HAP-1 (cell line): ENCODE measurements at regions not wholly inside any gene's neighbourhood (a gene's known extent, or its start where the extent isn't known, plus 50 kb on each side); places are given as distances from the start of the nearest gene placed in this dataset.
"Not testable (repeated sequence)": the region's sequence is repeated elsewhere in the genome, so short reads cannot be mapped to it uniquely, and the experiment has no call there.

ENCODE experiments used
- DNase-seq, 2 experiments: peaks; one replicate each; pipeline ENCODE4 v3.0.0-alpha.2; 2016 to 2020; ENCODE audit warnings: low spot score in 2 of 2
- H3K27me3 ChIP-seq: fragments of 250-450 bp; sonication (Bioruptor Pico); 2 replicates; pipeline ENCODE4 v1.5.1; 2020; ENCODE audit warnings: low read depth, mild to moderate bottlenecking, moderate library complexity
- H3K36me3 ChIP-seq: fragments of 250-450 bp; sonication (Bioruptor Pico); replicated peaks from 2 replicates; pipeline ENCODE4 v1.5.1; 2020; ENCODE audit warnings: mild to moderate bottlenecking
- H3K4me1 ChIP-seq: fragments of 250-450 bp; sonication (Bioruptor Pico); 2 replicates; pipeline ENCODE4 v1.5.1; 2020; ENCODE audit warnings: mild to moderate bottlenecking
- H3K4me3 ChIP-seq: fragments of 250-450 bp; sonication (Bioruptor Pico); 2 replicates; pipeline ENCODE4 v1.5.1; 2020; ENCODE audit warnings: mild to moderate bottlenecking, moderate library complexity
- H3K9me3 ChIP-seq: fragments of 250-450 bp; sonication (Bioruptor Pico); 2 replicates; pipeline ENCODE4 v1.5.1; 2020; ENCODE audit warnings: mild to moderate bottlenecking, moderate library complexity
- in situ Hi-C: fragments of 300-500 bp; cut with MboI; formaldehyde crosslinking; loops from 3 replicates; pipeline ENCODE4 v1.14.3; 2020; ENCODE audit warnings: low sequenced_read_pairs, inconsistent platforms, mixed read lengths

DNA sequence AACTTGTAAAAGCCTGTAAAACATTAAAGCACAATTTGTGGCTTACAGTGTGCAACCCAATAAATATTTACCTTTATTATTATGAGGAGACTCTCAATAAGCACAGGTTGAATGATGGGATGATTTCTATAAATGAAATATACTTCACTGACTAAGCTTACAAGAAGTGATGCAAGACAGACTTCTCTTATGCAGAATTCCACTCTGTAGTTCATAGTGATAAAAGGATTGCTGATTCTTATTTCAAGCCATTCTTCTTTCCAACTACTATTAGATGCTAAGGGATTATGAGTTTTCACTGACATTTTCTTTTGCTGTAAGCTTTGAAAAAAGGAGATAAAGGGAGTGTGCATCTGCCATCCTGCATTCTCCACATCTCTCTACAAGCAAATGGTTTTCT, 149.0 kb upstream of the ARG1 start:
- no peaks in the 10 kb centered on the region for H3K4me1 ChIP-seq
- H3K4me3 ChIP-seq, result no peak overlapping the region
- H3K27me3 ChIP-seq, result no peaks in the 10 kb centered on the region; the same call in 1 of the 2 replicates
- no peak for DNase-seq
- in situ Hi-C loops, result no loop called here
- H3K36me3 ChIP-seq, result no peaks in the 10 kb centered on the region
- H3K9me3 ChIP-seq, result no peaks in the 10 kb centered on the region

DNA sequence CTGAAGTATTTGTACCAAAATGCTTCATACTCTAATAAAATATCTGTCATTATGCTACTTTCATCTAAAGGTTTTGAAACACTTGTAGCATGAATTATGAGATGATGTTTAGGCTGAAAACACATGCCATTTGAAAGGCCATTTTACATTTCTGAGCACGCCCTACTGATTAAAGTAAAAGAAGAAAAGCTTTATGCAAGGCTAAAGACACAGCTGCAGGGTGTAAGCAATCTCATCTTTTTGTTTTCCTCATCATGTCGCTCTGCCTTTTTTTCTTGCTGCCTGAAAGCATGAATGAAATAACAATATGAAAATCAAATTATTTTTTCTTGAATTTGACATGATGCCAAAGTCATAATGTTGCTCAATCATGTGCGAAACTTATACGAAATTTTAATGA, 148.6 kb upstream of the ARG1 start:
- Histone ChIP-seq H3K36me3 (no peaks in the 10 kb centered on the region), H3K9me3 (no peaks in the 10 kb centered on the region), H3K4me1 (no peaks in the 10 kb centered on the region), H3K27me3 (no peaks in the 10 kb centered on the region; the same call in 1 of the 2 replicates), H3K4me3 (no peak overlapping the region)
- DNase-seq, result no peak
- in situ Hi-C loops, result no loop called here

DNA sequence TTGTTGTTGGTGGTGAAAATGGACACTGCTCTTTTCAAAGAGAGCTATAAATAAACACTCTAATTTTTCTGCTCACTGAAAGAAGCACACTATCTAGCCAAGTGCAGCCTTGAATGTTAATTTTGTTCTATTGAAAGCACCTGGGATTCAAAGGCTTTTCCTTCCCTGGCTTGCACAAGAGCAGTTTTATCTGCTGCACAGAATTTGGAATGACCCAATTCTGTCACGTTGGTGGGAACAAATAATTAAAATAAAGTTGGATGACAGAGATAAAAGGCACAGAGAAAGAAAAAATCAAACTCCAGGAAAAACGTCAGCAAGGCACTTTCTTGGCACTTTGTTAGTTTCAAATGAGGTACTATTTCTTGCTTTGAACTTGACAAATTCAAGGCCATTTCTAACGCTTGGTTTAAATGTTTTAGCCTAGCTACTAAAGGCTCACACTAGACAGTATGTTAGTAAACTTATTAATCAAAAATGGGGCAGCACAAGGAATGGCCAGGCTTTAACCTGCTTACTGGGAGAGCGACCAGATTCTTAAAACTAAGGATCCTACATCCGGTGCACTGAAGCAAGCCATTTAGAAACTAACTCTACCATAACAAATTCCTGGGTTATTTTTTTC, 145.5 kb upstream of the ARG1 start:
- H3K27me3 ChIP-seq, result no peaks in the 10 kb centered on the region; the same call in 1 of the 2 replicates
- DNase-seq, result no peak
- no peak overlapping the region for H3K4me3 ChIP-seq
- in situ Hi-C loops, result no loop called here
- no peaks in the 10 kb centered on the region for H3K36me3 ChIP-seq
- H3K9me3 ChIP-seq, result no peaks in the 10 kb centered on the region
- no peaks in the 10 kb centered on the region for H3K4me1 ChIP-seq

DNA sequence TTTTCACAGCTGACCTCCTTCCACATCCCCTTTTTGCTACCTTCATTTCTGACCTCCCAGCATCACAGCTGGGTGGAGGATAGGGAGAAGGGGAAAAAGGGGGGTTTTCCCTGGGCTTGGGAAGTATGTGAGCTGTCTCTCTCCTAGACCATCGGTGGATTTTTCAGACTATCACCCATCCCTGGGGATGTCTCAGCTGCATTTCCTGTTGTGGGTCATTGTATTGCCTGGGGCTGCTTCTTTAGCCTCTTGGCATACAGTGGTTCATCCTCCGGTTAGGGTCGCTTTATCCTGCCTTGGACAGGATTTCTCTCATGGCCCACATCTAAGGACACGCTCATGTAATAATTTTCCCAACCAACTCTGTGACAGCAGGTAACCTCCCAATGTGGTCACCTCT, 142.5 kb upstream of the ARG1 start:
- no peaks in the 10 kb centered on the region for H3K9me3 ChIP-seq
- H3K4me3 ChIP-seq, result no peak overlapping the region
- H3K36me3 ChIP-seq, result no peaks in the 10 kb centered on the region
- no peaks in the 10 kb centered on the region; the same call in 1 of the 2 replicates for H3K27me3 ChIP-seq
- no peaks in the 10 kb centered on the region for H3K4me1 ChIP-seq
- no peak for DNase-seq
- in situ Hi-C loops, result no loop called here

- H3K36me3 ChIP-seq, result no peaks in the 10 kb centered on the region
- no peak overlapping the region for H3K4me3 ChIP-seq
- in situ Hi-C loops, result no loop called here
- no peaks in the 10 kb centered on the region for H3K4me1 ChIP-seq
- no peaks in the 10 kb centered on the region for H3K9me3 ChIP-seq
- no peak for DNase-seq
- H3K27me3 ChIP-seq, result no peaks in the 10 kb centered on the region; the same call in 1 of the 2 replicates
Measured at GRCh38 chr6:131431718-131432117, 141.3 kb upstream of the ARG1 start.

DNA sequence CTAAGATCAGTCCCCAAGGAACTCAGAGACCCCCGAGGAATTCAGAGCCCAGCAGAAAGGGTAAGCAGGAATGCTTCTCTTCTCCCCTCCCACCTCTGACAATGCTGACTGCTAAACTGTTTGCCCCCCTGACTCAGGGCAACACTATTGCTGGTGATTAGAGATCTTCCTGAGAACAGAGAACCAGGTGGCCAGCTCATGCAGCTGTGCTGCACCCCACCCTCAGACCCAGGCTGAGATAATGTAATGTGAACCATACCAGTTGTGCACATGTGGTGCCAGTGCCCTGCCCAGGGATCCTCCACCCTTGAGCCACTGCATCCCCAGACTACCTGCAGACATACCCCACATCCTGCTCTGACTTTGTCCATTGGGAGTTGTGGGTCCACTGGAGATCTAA, 139.1 kb upstream of the ARG1 start:
- H3K4me1 ChIP-seq, result no peaks in the 10 kb centered on the region
- in situ Hi-C loops, result no loop called here
- DNase-seq, result no peak
- H3K27me3 ChIP-seq, result no peaks in the 10 kb centered on the region; the same call in 1 of the 2 replicates
- no peaks in the 10 kb centered on the region for H3K36me3 ChIP-seq
- H3K9me3 ChIP-seq, result no peaks in the 10 kb centered on the region
- no peak overlapping the region for H3K4me3 ChIP-seq

DNA sequence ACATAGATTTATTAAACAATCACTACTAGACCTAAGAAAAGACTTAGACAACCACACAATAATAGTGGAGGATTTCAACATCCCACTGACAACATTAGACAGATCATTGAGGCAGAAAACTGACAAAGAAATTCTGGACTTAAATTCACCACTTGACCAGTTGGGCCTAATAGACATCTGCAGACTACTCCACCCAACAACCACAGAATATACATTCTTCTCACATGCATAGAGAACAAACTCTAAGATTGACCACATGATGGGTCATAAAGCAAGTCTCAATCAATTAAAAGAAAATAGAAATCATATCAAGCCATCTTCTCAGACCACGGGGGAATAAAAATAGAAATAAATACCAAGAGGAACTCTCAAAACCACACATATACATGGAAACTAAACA, 136.7 kb upstream of the ARG1 start:
- no peaks in the 10 kb centered on the region for H3K4me1 ChIP-seq
- H3K9me3 ChIP-seq, result no peaks in the 10 kb centered on the region
- H3K27me3 ChIP-seq, result no peaks in the 10 kb centered on the region
- no peak for DNase-seq
- in situ Hi-C loops, result no loop called here
- no peaks in the 10 kb centered on the region for H3K36me3 ChIP-seq
- H3K4me3 ChIP-seq, result no peak overlapping the region

DNA sequence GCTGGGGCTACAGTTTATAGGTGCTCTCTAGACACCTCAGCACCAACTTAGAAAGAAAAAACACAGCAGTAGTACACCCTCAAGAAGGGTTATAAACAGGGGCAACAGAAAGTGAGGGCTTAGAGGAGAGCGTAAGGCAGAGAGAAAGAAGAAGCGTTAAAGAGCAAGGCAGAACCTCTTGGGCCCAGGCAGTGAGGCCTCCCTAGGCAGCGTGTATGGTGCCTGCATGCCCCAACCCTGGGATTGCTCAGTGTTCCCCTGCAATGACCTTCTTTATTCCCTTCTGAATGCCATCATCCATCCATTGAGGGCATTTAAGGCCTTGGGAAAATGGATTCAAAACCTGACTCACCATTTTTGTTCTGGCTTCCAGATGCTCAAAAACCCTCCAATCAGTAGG, 130.0 kb upstream of the ARG1 start:
- in situ Hi-C loops, result no loop called here
- H3K4me3 ChIP-seq, result no peak overlapping the region
- no peak for DNase-seq

DNA sequence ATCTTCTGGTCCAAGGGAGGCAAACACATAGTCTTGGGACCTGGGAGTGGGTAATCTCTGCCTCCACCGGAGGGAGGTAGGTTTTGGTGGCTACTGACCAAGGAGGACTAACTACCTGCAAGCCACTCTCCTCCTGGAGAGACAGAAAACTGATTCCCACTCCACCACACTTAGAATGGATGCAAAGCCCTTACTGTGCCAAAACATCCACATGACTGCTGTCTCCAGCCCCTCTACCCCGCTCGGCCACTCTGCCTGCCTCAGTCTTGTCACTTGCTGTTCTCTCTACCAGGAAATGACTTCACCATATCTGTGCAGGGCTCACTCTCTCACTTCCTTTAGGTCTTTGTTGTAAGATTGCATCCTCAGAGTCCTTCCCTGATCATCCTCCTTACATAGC, 129.5 kb upstream of the ARG1 start:
- Histone ChIP-seq H3K4me1 (no peaks in the 10 kb centered on the region), H3K9me3 (no peaks in the 10 kb centered on the region), H3K27me3 (no peaks in the 10 kb centered on the region), H3K36me3 (no peaks in the 10 kb centered on the region), H3K4me3 (no peak overlapping the region)
- in situ Hi-C loops, result no loop called here
- no peak for DNase-seq

More for the DNA sequence above, 130.0 kb upstream of the ARG1 start:
- H3K27me3 ChIP-seq, result no peaks in the 10 kb centered on the region
- no peaks in the 10 kb centered on the region for H3K4me1 ChIP-seq
- no peaks in the 10 kb centered on the region for H3K9me3 ChIP-seq
- no peaks in the 10 kb centered on the region for H3K36me3 ChIP-seq

GRCh38 chr6:131445356-131445755, 127.7 kb upstream of the ARG1 start:
- H3K27me3 ChIP-seq, H3K4me3 ChIP-seq, H3K4me1 ChIP-seq, DNase-seq, in situ Hi-C loops, H3K36me3 ChIP-seq, H3K9me3 ChIP-seq: not testable (repeated sequence)

DNA sequence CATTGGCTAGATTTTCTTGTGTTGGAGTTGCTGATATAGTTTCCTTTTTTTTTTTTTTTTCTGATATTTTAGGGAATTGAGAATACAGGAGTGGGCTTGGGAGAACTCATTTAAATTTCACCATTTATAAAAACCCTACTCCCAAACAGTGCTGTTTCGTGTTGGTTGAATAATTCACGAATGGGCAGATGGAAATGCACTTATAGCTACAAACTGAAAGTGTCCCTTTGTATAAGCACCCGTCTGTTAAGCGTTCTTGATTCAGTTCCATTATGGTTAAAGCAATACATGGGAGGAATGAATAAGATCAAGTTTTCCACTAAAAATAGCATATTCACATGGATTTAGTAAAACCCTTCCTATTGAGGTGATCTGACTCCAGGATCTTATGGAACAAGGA, 122.2 kb upstream of the ARG1 start:
- in situ Hi-C loops, result no loop called here
- Histone ChIP-seq H3K36me3 (no peaks in the 10 kb centered on the region), H3K4me1 (no peaks in the 10 kb centered on the region), H3K27me3 (no peaks in the 10 kb centered on the region), H3K9me3 (no peaks in the 10 kb centered on the region), H3K4me3 (no peak overlapping the region)
- DNase-seq, result no peak

- no peaks in the 10 kb centered on the region for H3K27me3 ChIP-seq
- H3K4me1 ChIP-seq, result no peaks in the 10 kb centered on the region
- H3K9me3 ChIP-seq, result no peaks in the 10 kb centered on the region
- no peak overlapping the region for H3K4me3 ChIP-seq
- no peak for DNase-seq
- no peaks in the 10 kb centered on the region for H3K36me3 ChIP-seq
- in situ Hi-C loops, result no loop called here
Measured at GRCh38 chr6:131451321-131452144, 121.5 kb upstream of the ARG1 start.

DNA sequence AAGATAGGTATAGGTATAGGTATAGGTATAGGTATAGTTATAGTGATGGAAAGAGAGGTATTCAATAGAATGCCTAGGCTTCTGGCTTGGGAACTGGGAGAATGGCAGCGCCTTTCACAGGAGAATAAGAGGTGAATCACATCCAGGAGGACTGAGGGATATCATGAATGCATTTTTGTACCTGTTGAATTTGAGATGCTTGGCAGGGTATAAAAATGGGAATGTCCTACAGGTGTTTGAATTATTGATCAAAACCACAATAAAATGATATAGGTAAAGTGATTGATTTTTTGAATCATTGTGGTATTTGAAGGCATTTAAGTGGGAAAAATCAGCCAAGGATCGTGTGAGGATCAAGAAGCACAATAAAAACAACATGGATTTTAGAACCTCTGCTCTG, 119.2 kb upstream of the ARG1 start:
- H3K36me3 ChIP-seq, result no peaks in the 10 kb centered on the region
- no peaks in the 10 kb centered on the region for H3K27me3 ChIP-seq
- no peaks in the 10 kb centered on the region for H3K4me1 ChIP-seq
- DNase-seq, result no peak
- in situ Hi-C loops, result no loop called here
- H3K4me3 ChIP-seq, result no peak overlapping the region
- no peaks in the 10 kb centered on the region for H3K9me3 ChIP-seq

- Histone ChIP-seq H3K4me1 (no peaks in the 10 kb centered on the region), H3K4me3 (no peak overlapping the region), H3K36me3 (no peaks in the 10 kb centered on the region), H3K9me3 (no peaks in the 10 kb centered on the region), H3K27me3 (no peaks in the 10 kb centered on the region)
- DNase-seq, result no peak
- in situ Hi-C loops, result no loop called here
Measured at GRCh38 chr6:131456565-131456964, 116.5 kb upstream of the ARG1 start.
